ENCODE measurements at regions not wholly inside any gene's neighbourhood (a gene's known extent, or its start where the extent isn't known, plus 50 kb on each side); places are given as distances from the start of the nearest gene placed in this dataset.

DNA sequence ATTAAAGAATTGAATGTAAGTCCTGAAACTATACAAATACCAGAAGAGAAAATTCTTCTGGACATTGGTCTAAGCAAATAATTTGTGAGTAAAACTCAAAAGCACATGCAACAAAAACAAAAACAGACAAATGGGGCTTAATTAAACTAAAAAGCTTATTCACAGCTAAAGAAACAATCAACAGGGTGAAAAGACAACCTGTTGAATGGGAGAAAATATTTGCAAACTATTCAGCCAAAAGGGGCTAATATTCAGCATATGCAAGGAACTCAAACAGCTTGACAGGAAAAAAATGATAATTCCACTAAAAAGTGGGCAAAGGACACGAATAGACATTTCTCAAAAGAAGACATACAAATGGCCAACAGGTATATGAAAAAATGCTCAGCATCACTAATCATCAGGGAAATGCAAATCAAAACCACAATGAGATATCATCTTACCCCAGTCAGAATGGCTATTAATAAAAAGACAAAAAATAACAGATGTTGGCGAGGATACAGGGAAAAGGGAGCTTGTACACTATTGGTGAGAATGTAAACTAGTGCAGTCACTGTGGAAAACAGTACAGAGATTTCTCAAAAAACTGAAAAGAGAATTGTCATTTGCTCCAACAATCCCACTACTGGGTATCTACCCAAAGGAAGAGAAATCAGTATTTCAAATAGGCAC is 177.5 kb upstream of the RTL1 start:
- TF ChIP-seq, protein P1, sequence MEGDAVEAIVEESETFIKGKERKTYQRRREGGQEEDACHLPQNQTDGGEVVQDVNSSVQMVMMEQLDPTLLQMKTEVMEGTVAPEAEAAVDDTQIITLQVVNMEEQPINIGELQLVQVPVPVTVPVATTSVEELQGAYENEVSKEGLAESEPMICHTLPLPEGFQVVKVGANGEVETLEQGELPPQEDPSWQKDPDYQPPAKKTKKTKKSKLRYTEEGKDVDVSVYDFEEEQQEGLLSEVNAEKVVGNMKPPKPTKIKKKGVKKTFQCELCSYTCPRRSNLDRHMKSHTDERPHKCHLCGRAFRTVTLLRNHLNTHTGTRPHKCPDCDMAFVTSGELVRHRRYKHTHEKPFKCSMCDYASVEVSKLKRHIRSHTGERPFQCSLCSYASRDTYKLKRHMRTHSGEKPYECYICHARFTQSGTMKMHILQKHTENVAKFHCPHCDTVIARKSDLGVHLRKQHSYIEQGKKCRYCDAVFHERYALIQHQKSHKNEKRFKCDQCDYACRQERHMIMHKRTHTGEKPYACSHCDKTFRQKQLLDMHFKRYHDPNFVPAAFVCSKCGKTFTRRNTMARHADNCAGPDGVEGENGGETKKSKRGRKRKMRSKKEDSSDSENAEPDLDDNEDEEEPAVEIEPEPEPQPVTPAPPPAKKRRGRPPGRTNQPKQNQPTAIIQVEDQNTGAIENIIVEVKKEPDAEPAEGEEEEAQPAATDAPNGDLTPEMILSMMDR (IDR thresholded peaks at IDR 0.05): no peak
- TF ChIP-seq POLR2AphosphoS5 (IDR thresholded peaks at IDR 0.05): no peak
- TF ChIP-seq POLR2A (IDR thresholded peaks at IDR 0.05; ENCODE audit: low read depth): no peak
- no peak for TF ChIP-seq EP300 (IDR thresholded peaks at IDR 0.05)
